ENCODE measurements at regions not wholly inside any gene's neighbourhood (a gene's known extent, or its start where the extent isn't known, plus 50 kb on each side); places are given as distances from the start of the nearest gene placed in this dataset.

- Histone ChIP-seq H3K27me3 (no peaks in the 10 kb centered on the region), H3K4me1 (peaks cover 5 to 7% of the 10 kb centered on the region in 2 donors), H3K4me3 (replicated peaks in 1 of 3) (no peak overlapping the region), H3K27ac (no peak overlapping the region), H3K36me3 (no peaks in the 10 kb centered on the region), H3K9me3 (no peaks in the 10 kb centered on the region)
- intact Hi-C loops (cut with DNase I), result loop anchor here (2.0 to 5.0 kb wide), 3 partner anchors 73 to 115 kb away; partner anchors contain the start of gene MPEG1
- TF ChIP-seq, protein P1, sequence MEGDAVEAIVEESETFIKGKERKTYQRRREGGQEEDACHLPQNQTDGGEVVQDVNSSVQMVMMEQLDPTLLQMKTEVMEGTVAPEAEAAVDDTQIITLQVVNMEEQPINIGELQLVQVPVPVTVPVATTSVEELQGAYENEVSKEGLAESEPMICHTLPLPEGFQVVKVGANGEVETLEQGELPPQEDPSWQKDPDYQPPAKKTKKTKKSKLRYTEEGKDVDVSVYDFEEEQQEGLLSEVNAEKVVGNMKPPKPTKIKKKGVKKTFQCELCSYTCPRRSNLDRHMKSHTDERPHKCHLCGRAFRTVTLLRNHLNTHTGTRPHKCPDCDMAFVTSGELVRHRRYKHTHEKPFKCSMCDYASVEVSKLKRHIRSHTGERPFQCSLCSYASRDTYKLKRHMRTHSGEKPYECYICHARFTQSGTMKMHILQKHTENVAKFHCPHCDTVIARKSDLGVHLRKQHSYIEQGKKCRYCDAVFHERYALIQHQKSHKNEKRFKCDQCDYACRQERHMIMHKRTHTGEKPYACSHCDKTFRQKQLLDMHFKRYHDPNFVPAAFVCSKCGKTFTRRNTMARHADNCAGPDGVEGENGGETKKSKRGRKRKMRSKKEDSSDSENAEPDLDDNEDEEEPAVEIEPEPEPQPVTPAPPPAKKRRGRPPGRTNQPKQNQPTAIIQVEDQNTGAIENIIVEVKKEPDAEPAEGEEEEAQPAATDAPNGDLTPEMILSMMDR (IDR thresholded peaks at IDR 0.05), result no peak
- TF ChIP-seq POLR2A (IDR thresholded peaks at IDR 0.05), result no peak
- DNase-seq, result no peak
- WGBS, 2 donors, result 59 to 67% methylated on average over 2 of the region's 2 CpGs
These were observed 72.9 kb upstream of the OR5AN1 start for GRCh38 chr11:59285716-59286260.

- H3K27ac ChIP-seq, result no peak overlapping the region
- H3K27me3 ChIP-seq, result no peaks in the 10 kb centered on the region
- H3K9me3 ChIP-seq, result no peaks in the 10 kb centered on the region
- H3K4me1 ChIP-seq, result peaks cover 5 to 7% of the 10 kb centered on the region in 2 donors
- WGBS, 2 donors, result 45 to 47% methylated on average over 5 of the region's 5 CpGs
- H3K4me3 ChIP-seq (replicated peaks in 1 of 3), result no peak overlapping the region
- no peak for DNase-seq
- no peaks in the 10 kb centered on the region for H3K36me3 ChIP-seq
- TF ChIP-seq POLR2A (IDR thresholded peaks at IDR 0.05), result no peak
- TF ChIP-seq, protein P1 (IDR thresholded peaks at IDR 0.05), result no peak
- intact Hi-C loops (cut with DNase I), result loop anchor here (5.0 kb wide), 2 partner anchors 72 to 87 kb away; partner anchors contain the start of gene MPEG1
These were observed 72.0 kb upstream of the MPEG1 start for GRCh38 chr11:59284773-59285129.

DNA sequence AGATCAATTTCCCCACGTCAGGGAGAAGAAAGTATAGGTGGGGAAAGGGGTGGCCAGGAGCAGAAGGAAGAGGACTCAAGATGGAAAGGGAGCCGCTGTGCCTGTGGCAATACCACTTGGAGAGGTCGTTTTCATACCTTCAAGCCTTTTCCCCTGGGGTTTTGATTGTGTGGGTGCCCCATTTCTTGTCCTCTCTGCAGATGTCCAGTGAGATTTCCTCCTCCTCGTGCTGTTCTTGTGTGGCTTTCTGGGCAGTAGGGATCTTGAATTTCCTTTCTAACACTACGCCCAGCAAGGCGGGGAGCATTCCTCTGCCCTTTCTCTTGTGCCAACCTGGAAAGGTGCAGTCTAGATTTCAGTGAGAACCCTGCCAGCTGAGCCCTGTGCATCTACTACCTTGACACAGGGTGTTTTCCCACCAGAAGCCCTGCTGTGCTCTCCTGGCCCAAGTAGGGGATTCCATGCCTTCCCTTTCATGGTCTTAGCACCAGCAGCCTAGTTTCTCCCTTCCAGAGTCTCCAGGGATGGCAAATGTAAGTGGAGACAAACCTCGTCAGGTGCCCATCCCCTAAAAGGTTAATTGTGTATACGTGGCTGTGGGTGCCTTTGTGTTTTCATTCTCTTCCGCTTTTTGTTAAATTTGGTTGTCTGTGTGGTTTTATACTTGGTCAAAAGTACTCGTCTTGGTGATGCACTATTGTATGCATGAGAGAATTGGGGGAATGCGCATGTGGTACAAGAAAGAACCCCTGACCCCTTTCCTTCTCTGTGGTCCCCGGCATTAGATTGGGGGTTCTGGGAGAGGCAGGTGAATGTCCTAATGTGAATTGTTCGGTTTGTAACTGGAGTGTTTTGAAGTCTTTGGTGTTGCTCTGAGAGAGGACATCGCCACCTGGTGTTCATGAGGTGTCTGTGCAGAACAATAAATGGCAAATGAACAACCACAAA is 71.4 kb upstream of the MPEG1 start:
- intact Hi-C loops (cut with DNase I), result no loop called here
- Histone ChIP-seq H3K9me3 (no peaks in the 10 kb centered on the region), H3K4me1 (peaks cover 5 to 7% of the 10 kb centered on the region in 2 donors), H3K27ac (no peak overlapping the region), H3K36me3 (no peaks in the 10 kb centered on the region), H3K4me3 (replicated peaks in 1 of 3) (no peak overlapping the region), H3K27me3 (no peaks in the 10 kb centered on the region)
- TF ChIP-seq POLR2A (IDR thresholded peaks at IDR 0.05), result no peak
- TF ChIP-seq, protein P1 (IDR thresholded peaks at IDR 0.05), result peak; percentile 58 to 89 (median 83)
- WGBS, 2 donors, result 47 to 49% methylated on average over 14 of the region's 14 CpGs
- DNase-seq, result peak; percentile 48 to 55

GRCh38 chr11:59283311-59283710 is 70.6 kb upstream of the MPEG1 start:
- Histone ChIP-seq H3K36me3 (no peaks in the 10 kb centered on the region), H3K4me3 (replicated peaks in 1 of 3) (no peak overlapping the region), H3K27me3 (no peaks in the 10 kb centered on the region), H3K27ac (no peak overlapping the region), H3K4me1 (peaks cover 5 to 7% of the 10 kb centered on the region in 2 donors), H3K9me3 (no peaks in the 10 kb centered on the region)
- TF ChIP-seq, protein P1 (IDR thresholded peaks at IDR 0.05), result no peak
- TF ChIP-seq POLR2A (IDR thresholded peaks at IDR 0.05), result no peak
- intact Hi-C loops (cut with DNase I), result no loop called here
- no peak for DNase-seq
- 80 to 87% methylated on average over 4 of the region's 4 CpGs for WGBS, 2 donors

- Histone ChIP-seq H3K4me1 (peaks cover 5 to 7% of the 10 kb centered on the region in 2 donors), H3K27me3 (no peaks in the 10 kb centered on the region), H3K27ac (no peak overlapping the region), H3K9me3 (no peaks in the 10 kb centered on the region), H3K36me3 (no peaks in the 10 kb centered on the region), H3K4me3 (replicated peaks in 1 of 3) (no peak overlapping the region)
- TF ChIP-seq, protein P1 (IDR thresholded peaks at IDR 0.05), result no peak
- DNase-seq, result no peak
- 79 to 92% methylated on average over 2 of the region's 2 CpGs for WGBS, 2 donors
- intact Hi-C loops (cut with DNase I), result no loop called here
These were observed 68.5 kb upstream of the MPEG1 start for GRCh38 chr11:59281177-59281576.

Data from thyroid gland (tissue), 4 donors.